Activated T-helper 1 cell treated with Interleukin-2 at 50 U/mL for 16 hours (primary cell): ENCODE measurements at regions not wholly inside any gene's neighbourhood (a gene's known extent, or its start where the extent isn't known, plus 50 kb on each side); places are given as distances from the start of the nearest gene placed in this dataset.
"Not testable (repeated sequence)": the region's sequence is repeated elsewhere in the genome, so short reads cannot be mapped to it uniquely, and the experiment has no call there.

Experiments used
- DNase-seq: peaks from one replicate; pipeline ENCODE4 v3.0.0-alpha.2; 2020; ENCODE audit warnings: low read depth

GRCh38 chr3:177338697-177339219, 141.5 kb upstream of the TBL1XR1 start:
- no peak for DNase-seq

DNA sequence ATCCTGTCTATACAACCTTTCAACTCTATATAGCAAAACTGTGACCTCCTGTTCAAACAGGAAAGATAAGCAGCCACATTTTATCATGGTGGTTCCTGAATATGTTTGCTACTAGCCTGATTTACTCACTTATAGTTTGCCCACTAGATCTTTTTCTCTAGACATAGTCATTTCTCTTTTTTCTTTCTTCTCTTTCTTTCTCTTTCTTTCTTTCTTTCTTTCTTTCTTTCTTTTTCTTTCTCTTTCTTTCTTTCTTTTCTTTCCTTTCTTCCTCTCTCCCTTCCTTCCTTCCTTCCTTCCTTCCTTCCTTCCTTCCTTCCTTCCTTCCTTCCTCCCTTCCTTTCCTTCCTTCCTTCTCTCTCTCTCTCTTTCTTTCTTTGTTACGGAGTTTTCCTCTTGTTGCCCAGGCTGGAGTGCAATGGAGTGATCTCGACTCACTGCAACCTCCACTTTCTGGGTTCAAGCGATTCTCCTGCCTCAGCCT, 142.0 kb upstream of the TBL1XR1 start:
- DNase-seq, result not testable (repeated sequence)

DNA sequence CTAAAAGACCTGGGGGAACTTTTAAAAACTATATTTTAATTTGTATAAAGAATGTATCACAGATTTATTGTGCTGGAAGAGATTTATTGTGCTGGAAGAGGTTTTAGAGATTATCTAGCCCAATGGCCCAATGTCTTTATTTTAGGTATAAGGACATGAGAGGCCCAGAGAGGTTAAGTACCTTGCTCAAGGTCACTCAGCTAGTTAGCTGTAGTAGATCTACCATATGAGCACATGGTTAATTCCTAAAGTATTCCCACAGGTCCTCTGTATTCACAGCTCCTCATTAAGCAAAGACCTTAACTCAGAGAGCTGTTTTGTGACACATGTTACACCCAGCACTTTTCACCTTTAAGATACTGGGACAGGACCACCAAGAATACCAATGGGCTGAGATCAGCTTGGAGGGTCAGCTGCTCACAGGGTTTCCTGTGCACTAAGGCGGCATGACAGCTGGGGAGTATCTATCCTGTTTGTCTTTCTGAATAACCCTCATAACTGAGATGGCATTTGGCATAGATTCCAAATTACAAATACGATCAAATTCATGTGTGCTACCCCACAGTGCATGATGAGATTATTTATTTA, 143.1 kb upstream of the TBL1XR1 start:
- no peak for DNase-seq

- DNase-seq, result no peak
Measured at GRCh38 chr3:177341736-177342419, 144.6 kb upstream of the TBL1XR1 start.

GRCh38 chr3:177343122-177343625, 145.9 kb upstream of the TBL1XR1 start:
- no peak for DNase-seq

- DNase-seq, result peak; percentile 27
Measured at GRCh38 chr3:177345049-177345972, 148.0 kb upstream of the TBL1XR1 start.

DNA sequence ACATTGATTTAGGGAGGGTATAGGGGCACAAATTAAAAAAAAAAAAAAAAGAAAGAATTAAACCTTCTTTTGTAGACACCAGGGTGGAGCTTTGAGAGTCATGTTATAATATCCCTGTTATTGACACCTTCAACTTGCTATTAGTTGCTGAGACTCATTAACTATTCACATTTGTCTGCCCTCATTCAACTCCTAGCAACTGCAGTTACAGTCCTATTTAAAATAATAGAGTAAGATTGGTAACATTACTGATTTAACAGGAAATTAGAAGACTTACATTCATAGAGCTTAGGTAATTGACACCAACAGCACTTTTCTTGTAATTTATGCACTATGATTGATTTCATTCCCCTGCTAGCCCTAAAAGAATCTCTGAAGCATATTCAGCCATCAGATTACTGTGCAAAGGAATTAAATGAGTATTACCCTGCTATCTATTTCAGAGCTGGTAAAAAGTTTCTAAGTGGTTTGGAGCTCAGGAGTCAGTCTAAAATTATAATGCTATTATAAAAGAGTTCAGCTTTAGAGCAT, 148.8 kb upstream of the TBL1XR1 start:
- DNase-seq, result no peak

DNA sequence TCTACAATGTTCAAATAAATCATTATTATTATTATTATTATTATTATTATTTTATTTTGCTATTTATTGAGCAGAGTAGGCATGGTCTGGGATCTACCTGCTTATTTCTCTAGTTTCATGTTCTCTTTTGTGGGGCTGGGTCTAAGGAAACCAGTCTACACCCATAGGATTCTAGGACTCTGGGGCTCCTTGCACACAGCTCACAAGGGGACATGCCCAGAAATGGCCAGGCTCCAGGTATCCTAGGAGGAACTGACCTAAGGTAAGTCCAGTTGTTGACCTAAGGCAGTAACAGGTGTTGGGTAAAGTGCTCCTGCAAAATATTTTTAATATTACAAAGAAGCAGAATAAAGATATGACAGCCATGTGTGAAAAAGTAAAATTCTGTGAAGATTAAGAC, 149.6 kb upstream of the TBL1XR1 start:
- DNase-seq, result no peak

GRCh38 chr3:177347611-177348010, 150.3 kb upstream of the TBL1XR1 start:
- no peak for DNase-seq

- DNase-seq, result no peak
Measured at GRCh38 chr3:177348974-177349373, 151.7 kb upstream of the TBL1XR1 start.

DNA sequence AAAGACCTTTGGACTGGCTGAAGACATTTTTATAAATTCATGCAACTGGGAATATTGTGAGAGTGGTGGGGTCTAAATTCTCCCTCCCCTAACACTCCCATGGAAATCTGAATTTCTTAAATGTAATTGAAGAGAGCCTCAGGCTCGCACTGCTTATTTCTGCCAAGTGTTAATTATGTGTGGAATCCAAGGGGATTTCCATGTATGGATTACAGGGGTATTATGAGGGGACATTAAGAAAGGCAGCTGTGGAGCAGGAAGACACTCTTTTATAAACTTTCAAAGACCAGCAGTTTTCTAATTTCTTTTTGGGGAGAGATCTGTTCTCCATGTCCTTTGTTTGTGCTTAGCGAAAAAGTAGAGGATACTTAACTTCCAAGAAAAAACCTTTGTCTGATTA, 152.1 kb upstream of the TBL1XR1 start:
- DNase-seq, result no peak

DNA sequence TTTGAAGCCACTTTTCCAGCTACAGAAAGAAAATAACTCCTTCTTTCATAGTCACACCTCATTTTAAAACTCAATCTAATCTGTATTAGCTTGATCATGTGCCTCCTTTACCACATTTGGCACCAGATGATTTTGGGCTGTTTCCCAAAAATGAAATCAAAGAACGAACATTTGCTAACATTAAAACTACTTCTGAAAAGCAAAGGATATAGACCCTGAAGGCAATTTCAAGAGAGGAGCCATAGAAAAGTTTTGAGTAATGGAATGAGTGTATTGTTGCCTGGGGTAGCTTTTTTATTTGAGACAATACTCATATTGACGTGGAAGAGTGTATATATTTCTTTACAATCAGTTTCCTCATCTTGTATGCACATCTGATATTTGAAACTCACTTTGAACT, 152.8 kb upstream of the TBL1XR1 start:
- DNase-seq, result no peak

DNA sequence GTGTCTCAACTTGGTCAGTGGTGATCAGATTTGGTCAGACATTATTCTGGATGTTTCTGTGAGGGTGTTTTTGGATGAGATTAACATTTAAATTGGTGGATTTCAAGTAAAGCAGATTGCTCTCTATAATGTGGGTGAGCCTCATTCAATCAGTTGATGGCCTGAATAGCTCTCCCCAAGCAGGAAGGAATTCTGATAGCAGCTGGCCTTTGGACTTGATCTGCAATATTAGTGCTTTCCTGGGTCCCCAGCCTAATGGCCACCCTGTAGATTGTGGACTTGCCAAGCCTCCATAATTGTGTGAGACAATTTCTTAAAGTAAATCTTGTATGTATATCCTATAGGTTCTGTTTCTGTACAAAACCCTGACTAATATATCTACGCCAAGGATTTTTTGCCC, 153.9 kb upstream of the TBL1XR1 start:
- DNase-seq, result no peak

GRCh38 chr3:177351757-177352158, 154.5 kb upstream of the TBL1XR1 start:
- DNase-seq, result no peak

DNA sequence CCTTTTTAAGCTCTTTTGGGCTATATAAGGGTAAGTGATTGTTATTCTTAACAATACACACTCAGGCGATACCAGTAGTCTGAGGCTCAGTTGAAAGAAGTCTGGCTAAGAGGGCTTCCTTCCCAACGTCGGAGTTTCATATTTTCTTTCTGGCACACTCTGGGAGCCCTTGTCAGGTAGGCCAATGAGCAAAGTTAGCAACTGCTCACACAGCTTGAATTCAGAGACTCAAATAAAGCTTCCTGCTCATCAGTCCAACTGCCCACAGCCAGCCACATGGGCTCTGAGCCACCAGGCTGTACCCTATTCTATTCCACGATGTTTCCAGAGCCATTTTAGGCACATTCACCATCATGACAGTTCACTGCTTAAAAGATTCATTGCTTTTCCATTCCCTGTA, 155.1 kb upstream of the TBL1XR1 start:
- no peak for DNase-seq

DNA sequence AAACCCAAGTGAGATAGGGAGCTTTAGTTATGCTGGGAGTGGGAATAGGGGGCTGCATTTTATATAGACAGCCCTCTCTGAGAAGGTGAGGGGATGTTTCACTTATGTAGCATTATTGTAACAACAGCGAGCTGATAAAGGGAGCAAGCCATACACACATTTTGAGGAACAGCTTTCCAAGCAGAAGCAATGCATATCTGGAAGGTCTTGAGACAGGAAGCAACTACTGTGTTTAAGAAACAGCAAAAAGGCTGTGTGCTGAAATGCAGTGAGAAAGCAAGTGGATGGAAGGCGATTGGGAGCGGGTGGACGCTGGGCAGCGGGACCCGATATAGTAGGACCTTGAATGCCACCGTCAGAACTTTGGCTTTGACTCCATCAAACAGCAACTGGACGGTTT, 155.9 kb upstream of the TBL1XR1 start:
- DNase-seq, result no peak

DNA sequence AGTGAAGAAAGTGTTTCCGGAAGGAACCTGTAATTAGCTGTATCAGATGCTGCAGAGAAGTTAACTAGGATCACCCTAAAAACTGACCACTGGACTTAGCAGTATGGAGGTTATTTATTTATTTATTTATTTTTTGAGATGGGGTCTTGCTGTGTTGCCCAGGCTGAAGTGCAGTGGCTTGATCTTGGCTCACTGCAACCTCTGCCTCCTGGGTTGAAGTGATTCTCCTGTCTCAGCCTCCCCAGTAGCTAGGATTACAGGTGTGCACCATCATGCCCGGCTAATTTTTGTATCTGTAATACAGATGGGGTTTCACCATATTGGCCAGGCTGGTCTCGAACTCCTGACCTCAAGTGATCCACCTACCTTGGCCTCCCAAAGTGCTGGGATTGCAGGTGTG, 156.6 kb upstream of the TBL1XR1 start:
- DNase-seq, result not testable (repeated sequence)

DNA sequence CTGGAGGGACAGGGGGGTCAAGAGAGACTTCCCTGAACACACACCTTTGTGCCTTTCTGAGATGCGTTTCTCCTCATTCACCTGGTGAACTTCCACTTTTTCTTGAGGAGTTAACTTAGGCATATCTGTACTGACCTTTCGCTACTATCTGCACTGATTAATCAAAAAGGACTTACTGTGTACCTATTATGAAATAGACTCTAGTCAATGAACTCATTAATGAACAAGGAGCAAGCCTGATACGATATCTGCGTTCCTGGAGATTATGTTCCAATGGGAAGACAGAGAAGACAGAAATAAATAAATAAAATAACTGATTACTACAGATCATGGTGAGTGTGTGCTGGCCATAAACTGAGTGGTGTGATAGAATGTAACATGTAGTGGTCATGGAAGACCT, 157.2 kb upstream of the TBL1XR1 start:
- DNase-seq, result no peak

GRCh38 chr3:177356113-177356512, 158.8 kb upstream of the TBL1XR1 start:
- DNase-seq, result no peak

DNA sequence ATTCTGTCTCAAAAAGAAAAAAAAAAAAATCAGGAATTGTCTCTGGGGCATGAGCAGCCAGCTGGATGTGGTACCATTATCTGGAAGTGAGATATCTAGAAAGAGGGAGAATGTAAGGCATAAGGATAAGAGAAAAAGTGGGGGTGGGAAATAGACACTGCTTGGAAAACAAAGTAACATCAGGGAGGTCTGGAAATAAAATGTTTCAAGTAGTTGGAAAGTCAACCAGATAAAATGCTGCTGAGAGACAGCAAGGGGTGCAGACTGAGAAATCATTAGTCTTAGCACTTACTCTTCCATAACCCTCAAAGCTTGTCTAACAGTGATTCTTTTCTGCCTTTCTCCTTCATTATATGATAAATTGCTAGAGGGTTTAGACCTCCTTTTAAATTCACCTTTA, 159.7 kb upstream of the TBL1XR1 start:
- no peak for DNase-seq

- DNase-seq, result no peak
Measured at GRCh38 chr3:177357352-177358090, 160.2 kb upstream of the TBL1XR1 start.
